SK-N-SH treated with all-trans-retinoic acid at 6 μM for 48 hours (cell line): ENCODE measurements at regions not wholly inside any gene's neighbourhood (a gene's known extent, or its start where the extent isn't known, plus 50 kb on each side); places are given as distances from the start of the nearest gene placed in this dataset.
"Not testable (repeated sequence)": the region's sequence is repeated elsewhere in the genome, so short reads cannot be mapped to it uniquely, and the experiment has no call there.

Experiments used
- ATAC-seq: fragments of 200-7000 bp; cut with Tn5 transposase; 3 replicates; pipeline ENCODE4 v1.9.1; 2020; ENCODE audit warnings: mild to moderate bottlenecking, moderate library complexity
- ARNTL ChIP-seq: fragments of 450-650 bp; formaldehyde crosslinking; IDR thresholded peaks from 2 replicates; pipeline ENCODE4 v1.5.0; 2020; ENCODE audit warnings: low read depth, mild to moderate bottlenecking, moderate library complexity, borderline replicate concordance
- BACH2 ChIP-seq: fragments of 250-450 bp; sonication (Bioruptor Pico); IDR thresholded peaks from 2 replicates; pipeline ENCODE4 v1.9.0; 2021; ENCODE audit warnings: mild to moderate bottlenecking, borderline replicate concordance
- CSDC2 ChIP-seq: fragments of 250-450 bp; sonication (Bioruptor Pico); IDR thresholded peaks from 2 replicates; pipeline ENCODE4 v1.5.0; 2020; ENCODE audit warnings: mild to moderate bottlenecking, moderate library complexity
- ESRRG ChIP-seq: fragments of 250-450 bp; sonication (Bioruptor Pico); IDR thresholded peaks from 2 replicates; pipeline ENCODE4 v1.6.1; 2021; ENCODE audit warnings: mild to moderate bottlenecking
- GLIS3 ChIP-seq: fragments of 250-450 bp; sonication (Bioruptor Pico); IDR thresholded peaks from 2 replicates; pipeline ENCODE4 v1.5.0; 2020; ENCODE audit warnings: mild to moderate bottlenecking, moderate library complexity
- ISL1 ChIP-seq: fragments of 250-450 bp; sonication (Bioruptor Pico); IDR thresholded peaks from 2 replicates; pipeline ENCODE4 v2.1.2; 2022; ENCODE audit warnings: mild to moderate bottlenecking, moderate library complexity
- OSR1 ChIP-seq: fragments of 250-450 bp; sonication (Bioruptor Pico); IDR thresholded peaks from 2 replicates; pipeline ENCODE4 v1.8.0; 2022; ENCODE audit warnings: moderate library complexity, mild to moderate bottlenecking, inconsistent platforms
- PPARA ChIP-seq: fragments of 250-450 bp; sonication (Bioruptor Pico); IDR thresholded peaks from 2 replicates; pipeline ENCODE4 v1.5.0; 2020; ENCODE audit warnings: mild to moderate bottlenecking, borderline replicate concordance
- RARB ChIP-seq: fragments of 250-450 bp; sonication (Bioruptor Pico); IDR thresholded peaks from 2 replicates; pipeline ENCODE4 v1.8.0; 2021; ENCODE audit warnings: mild to moderate bottlenecking, moderate library complexity
- SNAI2 ChIP-seq: fragments of 250-450 bp; sonication (Bioruptor Pico); IDR thresholded peaks from 2 replicates; pipeline ENCODE4 v1.5.0; 2020; ENCODE audit warnings: mild to moderate bottlenecking, moderate library complexity
- TCF4 ChIP-seq: fragments of 250-450 bp; sonication (Bioruptor Pico); IDR thresholded peaks from 2 replicates; pipeline ENCODE4 v1.8.0; 2021; ENCODE audit warnings: mild to moderate bottlenecking, moderate library complexity, borderline replicate concordance
- TOX ChIP-seq: fragments of 250-450 bp; sonication (Bioruptor Pico); IDR thresholded peaks from 2 replicates; pipeline ENCODE4 v1.8.0; 2021; ENCODE audit warnings: mild to moderate bottlenecking, moderate library complexity, borderline replicate concordance
- ZC3H10 ChIP-seq: fragments of 250-450 bp; sonication (Bioruptor Pico); IDR thresholded peaks from 2 replicates; pipeline ENCODE4 v1.5.1; 2021; ENCODE audit warnings: mild to moderate bottlenecking, moderate library complexity
- ZFP3 ChIP-seq: fragments of 250-450 bp; sonication (Bioruptor Pico); IDR thresholded peaks from 2 replicates; pipeline ENCODE4 v1.5.0; 2020; ENCODE audit warnings: mild to moderate bottlenecking, moderate library complexity
- ZFP30 ChIP-seq: fragments of 450-650 bp; formaldehyde crosslinking; IDR thresholded peaks from 2 replicates; pipeline ENCODE4 v1.5.0; 2022; ENCODE audit warnings: mild to moderate bottlenecking, moderate library complexity
- ZNF565 ChIP-seq: fragments of 450-650 bp; formaldehyde crosslinking; conservative IDR thresholded peaks from 2 replicates; pipeline ENCODE4 v1.5.0; 2020; ENCODE audit warnings: low read depth, mild to moderate bottlenecking, moderate library complexity
- ZNF70 ChIP-seq: fragments of 450-650 bp; formaldehyde crosslinking; IDR thresholded peaks from 2 replicates; pipeline ENCODE4 v1.5.0; 2020; ENCODE audit warnings: mild to moderate bottlenecking, moderate library complexity
- ZNF8 ChIP-seq: fragments of 450-650 bp; formaldehyde crosslinking; IDR thresholded peaks from 2 replicates; pipeline ENCODE4 v1.5.0; 2020; ENCODE audit warnings: mild to moderate bottlenecking, moderate library complexity
- TF ChIP-seq, protein P1 (sequence below): fragments of 250-450 bp; sonication (Bioruptor Pico); IDR thresholded peaks from 2 replicates; pipeline ENCODE4 v1.5.1; 2021; ENCODE audit warnings: mild to moderate bottlenecking, moderate library complexity
- TF ChIP-seq, protein P2 (sequence below): fragments of 250-450 bp; sonication (Bioruptor Pico); IDR thresholded peaks from 2 replicates; pipeline ENCODE4 v1.5.0; 2020; ENCODE audit warnings: mild to moderate bottlenecking, moderate library complexity
- TF ChIP-seq, protein P3 (sequence below): fragments of 250-450 bp; sonication (Bioruptor Pico); IDR thresholded peaks from 2 replicates; pipeline ENCODE4 v1.5.1; 2020; ENCODE audit warnings: low read depth, mild to moderate bottlenecking, moderate library complexity

DNA sequence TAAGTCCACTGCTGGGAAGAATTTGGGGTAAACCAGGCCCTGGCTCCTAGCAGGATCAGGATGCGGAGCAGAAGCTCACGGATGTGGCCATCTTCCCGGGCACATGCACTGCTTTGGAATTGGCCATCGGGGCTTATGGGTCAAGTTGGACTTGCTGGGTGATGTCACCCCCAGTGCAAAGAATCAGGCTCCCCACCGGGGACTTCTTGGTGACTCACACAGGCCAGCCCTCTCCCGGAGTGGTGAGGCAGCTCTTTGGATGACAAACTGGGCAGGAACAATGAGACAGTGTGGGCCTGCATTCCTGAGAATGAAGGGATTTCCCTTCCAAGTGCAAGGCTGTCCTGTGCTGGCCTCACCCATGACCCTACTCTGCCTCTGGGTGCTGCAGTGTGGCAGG is 128.8 kb upstream of the ANO1 start:
- no peak; the same call in 1 of the 3 replicates for ATAC-seq
- no peak for TF ChIP-seq RARB (CRISPR knock-in tag)
- TF ChIP-seq ZFP3 = no peak
- TF ChIP-seq, protein P1, sequence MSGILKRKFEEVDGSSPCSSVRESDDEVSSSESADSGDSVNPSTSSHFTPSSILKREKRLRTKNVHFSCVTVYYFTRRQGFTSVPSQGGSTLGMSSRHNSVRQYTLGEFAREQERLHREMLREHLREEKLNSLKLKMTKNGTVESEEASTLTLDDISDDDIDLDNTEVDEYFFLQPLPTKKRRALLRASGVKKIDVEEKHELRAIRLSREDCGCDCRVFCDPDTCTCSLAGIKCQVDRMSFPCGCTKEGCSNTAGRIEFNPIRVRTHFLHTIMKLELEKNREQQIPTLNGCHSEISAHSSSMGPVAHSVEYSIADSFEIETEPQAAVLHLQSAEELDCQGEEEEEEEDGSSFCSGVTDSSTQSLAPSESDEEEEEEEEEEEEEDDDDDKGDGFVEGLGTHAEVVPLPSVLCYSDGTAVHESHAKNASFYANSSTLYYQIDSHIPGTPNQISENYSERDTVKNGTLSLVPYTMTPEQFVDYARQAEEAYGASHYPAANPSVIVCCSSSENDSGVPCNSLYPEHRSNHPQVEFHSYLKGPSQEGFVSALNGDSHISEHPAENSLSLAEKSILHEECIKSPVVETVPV (CRISPR knock-in tag) = no peak
- TF ChIP-seq ZNF8 (CRISPR knock-in tag) = no peak
- TF ChIP-seq ZNF70 = no peak
- no peak for TF ChIP-seq ZC3H10 (CRISPR knock-in tag)
- TF ChIP-seq ESRRG (CRISPR knock-in tag) = no peak
- TF ChIP-seq, protein P2, sequence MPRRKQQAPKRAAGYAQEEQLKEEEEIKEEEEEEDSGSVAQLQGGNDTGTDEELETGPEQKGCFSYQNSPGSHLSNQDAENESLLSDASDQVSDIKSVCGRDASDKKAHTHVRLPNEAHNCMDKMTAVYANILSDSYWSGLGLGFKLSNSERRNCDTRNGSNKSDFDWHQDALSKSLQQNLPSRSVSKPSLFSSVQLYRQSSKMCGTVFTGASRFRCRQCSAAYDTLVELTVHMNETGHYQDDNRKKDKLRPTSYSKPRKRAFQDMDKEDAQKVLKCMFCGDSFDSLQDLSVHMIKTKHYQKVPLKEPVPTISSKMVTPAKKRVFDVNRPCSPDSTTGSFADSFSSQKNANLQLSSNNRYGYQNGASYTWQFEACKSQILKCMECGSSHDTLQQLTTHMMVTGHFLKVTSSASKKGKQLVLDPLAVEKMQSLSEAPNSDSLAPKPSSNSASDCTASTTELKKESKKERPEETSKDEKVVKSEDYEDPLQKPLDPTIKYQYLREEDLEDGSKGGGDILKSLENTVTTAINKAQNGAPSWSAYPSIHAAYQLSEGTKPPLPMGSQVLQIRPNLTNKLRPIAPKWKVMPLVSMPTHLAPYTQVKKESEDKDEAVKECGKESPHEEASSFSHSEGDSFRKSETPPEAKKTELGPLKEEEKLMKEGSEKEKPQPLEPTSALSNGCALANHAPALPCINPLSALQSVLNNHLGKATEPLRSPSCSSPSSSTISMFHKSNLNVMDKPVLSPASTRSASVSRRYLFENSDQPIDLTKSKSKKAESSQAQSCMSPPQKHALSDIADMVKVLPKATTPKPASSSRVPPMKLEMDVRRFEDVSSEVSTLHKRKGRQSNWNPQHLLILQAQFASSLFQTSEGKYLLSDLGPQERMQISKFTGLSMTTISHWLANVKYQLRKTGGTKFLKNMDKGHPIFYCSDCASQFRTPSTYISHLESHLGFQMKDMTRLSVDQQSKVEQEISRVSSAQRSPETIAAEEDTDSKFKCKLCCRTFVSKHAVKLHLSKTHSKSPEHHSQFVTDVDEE (CRISPR knock-in tag) = no peak
- no peak for TF ChIP-seq CSDC2 (CRISPR knock-in tag)
- no peak for TF ChIP-seq ISL1

DNA sequence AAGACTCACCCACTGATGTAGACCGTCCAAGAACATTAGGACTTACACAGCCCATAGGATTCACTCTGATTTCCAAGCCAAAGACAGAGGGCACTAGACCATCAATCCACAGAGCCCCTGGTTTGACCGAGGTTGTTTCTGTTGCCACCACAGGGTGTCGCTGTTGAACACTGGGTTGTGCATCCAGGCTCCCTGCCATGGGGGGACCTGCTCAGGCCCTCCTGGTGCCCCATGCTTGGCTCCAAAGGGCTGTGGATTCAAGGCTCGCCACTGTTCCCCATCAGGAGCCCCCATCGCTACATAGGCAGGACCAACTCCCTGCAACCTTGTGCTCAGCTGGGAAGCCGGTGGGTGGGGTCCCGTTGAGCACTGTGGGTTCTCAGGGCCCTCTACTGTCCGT is 128.0 kb upstream of the ANO1 start:
- ATAC-seq = no peak
- TF ChIP-seq ZC3H10 (CRISPR knock-in tag) (no peak), ISL1 (no peak), ARNTL (CRISPR knock-in tag) (no peak), GLIS3 (CRISPR knock-in tag) (no peak), SNAI2 (CRISPR knock-in tag) (no peak), TCF4 (CRISPR knock-in tag) (no peak)
- TF ChIP-seq, protein P3, sequence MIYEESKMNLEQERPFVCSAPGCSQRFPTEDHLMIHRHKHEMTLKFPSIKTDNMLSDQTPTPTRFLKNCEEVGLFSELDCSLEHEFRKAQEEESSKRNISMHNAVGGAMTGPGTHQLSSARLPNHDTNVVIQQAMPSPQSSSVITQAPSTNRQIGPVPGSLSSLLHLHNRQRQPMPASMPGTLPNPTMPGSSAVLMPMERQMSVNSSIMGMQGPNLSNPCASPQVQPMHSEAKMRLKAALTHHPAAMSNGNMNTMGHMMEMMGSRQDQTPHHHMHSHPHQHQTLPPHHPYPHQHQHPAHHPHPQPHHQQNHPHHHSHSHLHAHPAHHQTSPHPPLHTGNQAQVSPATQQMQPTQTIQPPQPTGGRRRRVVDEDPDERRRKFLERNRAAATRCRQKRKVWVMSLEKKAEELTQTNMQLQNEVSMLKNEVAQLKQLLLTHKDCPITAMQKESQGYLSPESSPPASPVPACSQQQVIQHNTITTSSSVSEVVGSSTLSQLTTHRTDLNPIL (CRISPR knock-in tag) = no peak
- TF ChIP-seq, all 23 proteins: peak for 0

DNA sequence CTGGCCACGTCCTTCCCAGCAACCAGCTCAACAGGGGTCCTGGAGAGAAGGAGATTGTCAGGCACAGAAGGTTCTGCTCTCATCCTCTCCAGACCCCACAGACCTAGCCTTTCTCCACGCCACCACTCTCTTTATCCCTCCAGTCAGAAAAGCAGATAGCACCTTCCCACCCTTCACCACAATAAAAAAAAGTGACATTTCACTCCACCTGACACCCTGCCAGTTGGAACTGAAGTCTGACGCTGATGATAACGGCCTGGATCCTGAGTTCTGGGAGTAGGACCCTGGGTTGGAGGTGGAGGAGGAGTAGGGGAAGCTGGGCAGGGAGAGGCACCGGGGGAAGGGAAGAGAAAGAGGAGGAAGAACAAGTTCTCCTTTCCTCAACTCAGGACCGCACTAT is 127.5 kb upstream of the ANO1 start:
- TF ChIP-seq SNAI2 (CRISPR knock-in tag) (no peak), OSR1 (CRISPR knock-in tag) (no peak), TOX (no peak), RARB (CRISPR knock-in tag) (no peak), ZFP30 (no peak), ZFP3 (no peak)
- TF ChIP-seq, protein P1 (CRISPR knock-in tag) = no peak
- no peak for ATAC-seq

DNA sequence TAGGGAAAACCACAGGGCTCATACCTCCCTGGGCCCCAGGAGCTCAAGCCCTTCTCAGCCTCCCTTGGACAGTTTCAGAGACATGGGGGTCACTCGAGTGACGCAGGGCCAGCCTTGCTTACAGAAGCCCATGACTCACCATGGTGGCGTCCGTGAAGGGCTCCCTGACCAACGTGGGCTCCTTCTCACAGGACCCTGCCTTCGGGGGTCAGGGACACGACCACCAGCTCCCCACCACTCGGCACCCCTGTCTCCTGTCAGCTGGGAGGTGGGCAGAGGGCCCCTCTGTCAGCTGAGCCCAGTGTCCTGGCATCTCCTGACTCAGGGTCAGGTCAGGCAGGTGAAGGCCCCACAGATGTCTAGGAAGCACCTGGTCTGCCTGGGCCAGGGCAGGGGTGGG is 126.3 kb upstream of the ANO1 start:
- no peak for ATAC-seq
- TF ChIP-seq, protein P2 (CRISPR knock-in tag) = no peak
- no peak for TF ChIP-seq RARB (CRISPR knock-in tag)
- TF ChIP-seq TOX = no peak
- no peak for TF ChIP-seq ESRRG (CRISPR knock-in tag)
- TF ChIP-seq SNAI2 (CRISPR knock-in tag) = no peak
- no peak for TF ChIP-seq BACH2 (CRISPR knock-in tag)
- no peak for TF ChIP-seq ARNTL (CRISPR knock-in tag)
- no peak for TF ChIP-seq TCF4 (CRISPR knock-in tag)
- TF ChIP-seq ZNF8 (CRISPR knock-in tag) = no peak
- no peak for TF ChIP-seq GLIS3 (CRISPR knock-in tag)
- TF ChIP-seq CSDC2 (CRISPR knock-in tag) = no peak
- TF ChIP-seq, protein P1 (CRISPR knock-in tag) = no peak
- TF ChIP-seq ZFP3 = no peak
- TF ChIP-seq ZFP30 = no peak
- TF ChIP-seq ZNF70 = no peak
- TF ChIP-seq PPARA = no peak
- no peak for TF ChIP-seq ZNF565 (CRISPR knock-in tag)

DNA sequence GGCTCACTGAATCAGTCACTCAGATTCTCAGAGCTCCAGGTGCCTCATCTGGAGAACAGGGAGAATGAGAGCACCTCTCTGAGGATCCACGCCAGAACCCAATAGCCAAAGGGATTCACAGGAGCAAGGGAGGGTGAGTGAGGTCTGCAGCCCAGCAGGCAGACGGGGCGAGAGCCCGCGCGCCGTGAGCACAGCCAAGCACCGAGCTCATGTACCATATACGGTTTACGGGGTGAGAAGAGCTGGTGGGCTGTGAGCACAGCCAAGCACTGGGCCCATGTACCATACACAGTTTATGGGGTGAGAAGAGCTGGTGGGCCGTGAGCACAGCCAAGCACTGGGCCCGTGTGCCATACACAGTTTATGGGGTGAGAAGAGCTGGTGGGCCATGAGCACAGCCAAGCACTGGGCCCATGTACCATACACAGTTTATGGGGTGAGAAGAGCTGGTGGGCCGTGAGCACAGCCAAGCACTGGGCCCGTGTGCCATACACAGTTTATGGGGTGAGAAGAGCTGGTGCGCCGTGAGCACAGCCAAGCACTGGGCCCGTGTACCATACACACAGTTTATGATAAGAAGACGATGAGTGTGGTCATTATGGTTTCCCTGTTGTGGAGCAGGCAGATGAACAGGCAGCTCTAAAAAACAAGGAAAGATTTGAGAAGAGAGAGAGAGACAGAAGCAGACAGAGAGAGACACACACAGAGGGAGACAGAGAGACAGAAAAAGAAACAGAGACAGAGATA is 125.7 kb upstream of the ANO1 start:
- not testable (repeated sequence) for ATAC-seq
